HepG2 (cell line): ENCODE measurements at regions not wholly inside any gene's neighbourhood (a gene's known extent, or its start where the extent isn't known, plus 50 kb on each side); places are given as distances from the start of the nearest gene placed in this dataset.

Source experiments
- ATAC-seq: fragments of 200-7000 bp; cut with Tn5 transposase; 3 replicates; pipeline ENCODE4 v1.9.1; 2020; ENCODE audit warnings: mild to moderate bottlenecking, moderate library complexity
- BruUV-seq: library from RNA; stranded (reverse); fragments of 400-500 nt; replicated peaks from 2 replicates; lab custom pipeline; 2021; lab: Mats Ljungman, UMichigan
- CTCF ChIA-PET: fragments of 300-600 bp; formaldehyde crosslinking; extraction: SDS; loops from one replicate; lab custom pipeline; 2021; ENCODE audit warnings: low total read pairs, inconsistent platforms, low intra/inter-chr PET ratio; lab: Yijun Ruan, JAX
- POLR2A ChIA-PET: fragments of 350-600 bp; sonication (Branson Sonifier 250); formaldehyde crosslinking; loops from one replicate; lab custom pipeline; 2020; ENCODE audit warnings: antibody characterized with exemption, inconsistent platforms; lab: Yijun Ruan, JAX
- DNase-seq: peaks from one replicate; pipeline ENCODE4 v3.0.0-alpha.2; 2015; ENCODE audit warnings: low spot score
- FAIRE-seq: peaks from 3 replicates; lab custom pipeline; 2011; peaks lifted over from hg19 to GRCh38; lab: Jason Lieb, UNC
- H2AFZ ChIP-seq: one replicate; pipeline ENCODE4 v1.6.1; 2011; ENCODE audit warnings: low read length, inconsistent platforms
- H3K27ac ChIP-seq: fragments of 300-600 bp; 3 replicates; pipeline ENCODE4 v1.8.0; 2011; ENCODE audit warnings: mixed run types, mild to moderate bottlenecking, mixed read lengths, low read length, inconsistent platforms; ENCODE audit not compliant: insufficient read depth; ENCODE audit errors: extremely low read length
- H3K27me3 ChIP-seq, 2 experiments: fragments of 200-600 bp in 1 of 2; 2 replicates in 1 of 2; 3 replicates in 1 of 2; pipeline versions ENCODE4 v1.6.0 to v1.8.0; 2011; ENCODE audit warnings: low read length in 2 of 2, mild to moderate bottlenecking in 2 of 2, moderate library complexity in 2 of 2, inconsistent platforms in 1 of 2; ENCODE audit not compliant: insufficient read depth in 2 of 2, control insufficient read depth in 1 of 2
- H3K36me3 ChIP-seq, 2 experiments: fragments of 200-600 bp in 1 of 2; replicated peaks in 1 of 2; 2 replicates in 1 of 2; 3 replicates in 1 of 2; pipeline versions ENCODE4 v1.5.1 to v1.8.0; 2011; ENCODE audit warnings: low read length in 2 of 2, inconsistent platforms in 1 of 2; ENCODE audit not compliant: insufficient read depth in 2 of 2, control insufficient read depth in 1 of 2
- H3K4me1 ChIP-seq: 2 replicates; pipeline ENCODE4 v1.5.1; 2012; ENCODE audit warnings: low read length, inconsistent platforms; ENCODE audit not compliant: insufficient read depth
- H3K4me2 ChIP-seq: 2 replicates; pipeline ENCODE4 v1.6.0; 2011; ENCODE audit warnings: low read depth, low read length, inconsistent platforms
- H3K4me3 ChIP-seq, 3 experiments: fragments of 200-600 bp in 1 of 3; sonication (generic), shearing (Covaris generic) in 1 of 3; replicated peaks in 1 of 3; 2 replicates each; pipeline ENCODE4 v1.5.1; 2011 to 2016; ENCODE audit warnings: low read length in 3 of 3, inconsistent platforms in 2 of 3, low read depth in 2 of 3, mild to moderate bottlenecking in 2 of 3, control low read depth in 1 of 3, mixed read lengths in 1 of 3; ENCODE audit not compliant: insufficient read depth in 1 of 3
- H3K79me2 ChIP-seq: one replicate; pipeline ENCODE4 v1.6.1; 2011; ENCODE audit warnings: low read length, inconsistent platforms; ENCODE audit not compliant: insufficient read depth
- H3K9ac ChIP-seq: 2 replicates; pipeline ENCODE4 v1.6.0; 2011; ENCODE audit warnings: mild to moderate bottlenecking, low read depth, low read length, inconsistent platforms; ENCODE audit not compliant: insufficient read depth
- H3K9me3 ChIP-seq: 2 replicates; pipeline ENCODE4 v1.5.1; 2012; ENCODE audit warnings: mild to moderate bottlenecking, low read length
- H4K20me1 ChIP-seq: 2 replicates; pipeline ENCODE4 v1.6.0; 2011; ENCODE audit warnings: inconsistent platforms, mild to moderate bottlenecking, low read length, moderate library complexity; ENCODE audit not compliant: insufficient read depth
- BRF2 ChIP-seq: sonication (generic); formaldehyde crosslinking; IDR thresholded peaks from 2 replicates; pipeline ENCODE4 v1.8.1; 2022; ENCODE audit warnings: mild to moderate bottlenecking, missing genetic modification reagents
- CCDC6 ChIP-seq: sonication (generic); formaldehyde crosslinking; IDR thresholded peaks from 2 replicates; pipeline ENCODE4 v1.8.1; 2022; ENCODE audit warnings: mild to moderate bottlenecking, missing genetic modification reagents, moderate library complexity
- MTA3 ChIP-seq: sonication (generic); formaldehyde crosslinking; IDR thresholded peaks from 2 replicates; pipeline ENCODE4 v1.4.0; 2020; ENCODE audit warnings: missing genetic modification reagents
- TRIM24 ChIP-seq: sonication (generic); formaldehyde crosslinking; IDR thresholded peaks from 2 replicates; pipeline ENCODE4 v1.8.0; 2022; ENCODE audit warnings: mild to moderate bottlenecking, missing genetic modification reagents
- ZFAT ChIP-seq: sonication (generic); formaldehyde crosslinking; conservative IDR thresholded peaks from 2 replicates; pipeline ENCODE4 v1.8.1; 2023; ENCODE audit warnings: missing genetic modification reagents, inconsistent platforms
- ZKSCAN1 ChIP-seq: fragments of 150-350 bp; IDR thresholded peaks from 2 replicates; pipeline ENCODE4 v1.6.1; 2014; ENCODE audit warnings: low read length
- ZNF143 ChIP-seq: sonication (generic); formaldehyde crosslinking; IDR thresholded peaks from 2 replicates; pipeline ENCODE4 v1.4.0; 2020; ENCODE audit warnings: missing genetic modification reagents
- WGBS: methylation state at CpG from one replicate; pipeline ENCODE4 v1.1.6; 2017; ENCODE audit warnings: low lambda C conversion rate; 5-methylcytosine and 5-hydroxymethylcytosine counted together
- in situ Hi-C: cut with HindIII; loops from 2 replicates; pipeline ENCODE4 v1.10.0; 2017; ENCODE audit warnings: low pct_unique_long_range_greater_than_20kb; ENCODE audit not compliant: extremely low pct_ligation_motif_present
- intact Hi-C: fragments of 100-400 bp; cut with micrococcal nuclease; formaldehyde crosslinking; loops from one replicate; pipeline ENCODE4 v1.10.0; 2022; ENCODE audit not compliant: unreplicated experiment
- TF ChIP-seq, protein P1 (sequence below), 2 experiments: sonication (generic) in 1 of 2; formaldehyde crosslinking in 1 of 2; IDR thresholded peaks; 2 replicates each; pipeline versions ENCODE4 v1.5.1 to v1.6.1; 2011 to 2020; ENCODE audit warnings: borderline replicate concordance in 1 of 2, low read depth in 1 of 2, low read length in 1 of 2, mild to moderate bottlenecking in 1 of 2, missing genetic modification reagents in 1 of 2, moderate library complexity in 1 of 2
- TF ChIP-seq, protein P2 (sequence below), 2 experiments: sonication (generic) in 1 of 2; formaldehyde crosslinking in 1 of 2; IDR thresholded peaks; 2 replicates each; pipeline versions ENCODE4 v1.4.0 to v1.6.1; 2016 to 2020; ENCODE audit warnings: borderline replicate concordance in 1 of 2, low read depth in 1 of 2, mild to moderate bottlenecking in 1 of 2, missing genetic modification reagents in 1 of 2

DNA sequence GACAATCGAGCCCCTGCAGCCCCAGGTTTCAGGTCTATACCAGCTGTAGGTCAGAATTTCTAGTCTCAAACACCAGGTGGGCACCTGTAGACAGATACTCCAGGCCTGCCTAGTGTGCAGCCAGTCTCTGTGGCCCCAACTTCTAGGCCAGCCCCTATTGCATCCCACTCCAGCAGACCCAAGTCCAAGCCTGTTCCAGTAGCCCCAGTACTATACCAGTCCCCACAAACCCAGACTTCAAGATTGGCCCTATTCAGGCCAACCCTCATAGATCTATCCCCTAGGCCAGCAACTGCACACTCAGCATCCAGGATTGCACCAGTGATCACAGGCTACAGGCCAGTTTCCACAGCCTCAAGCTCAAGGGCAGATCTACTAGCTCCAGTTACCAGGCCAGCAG is 344.0 kb downstream of the PYDC2 start:
- BruUV-seq, result no TSS peak
- TF ChIP-seq ZKSCAN1, result no peak
- TF ChIP-seq, protein P1, sequence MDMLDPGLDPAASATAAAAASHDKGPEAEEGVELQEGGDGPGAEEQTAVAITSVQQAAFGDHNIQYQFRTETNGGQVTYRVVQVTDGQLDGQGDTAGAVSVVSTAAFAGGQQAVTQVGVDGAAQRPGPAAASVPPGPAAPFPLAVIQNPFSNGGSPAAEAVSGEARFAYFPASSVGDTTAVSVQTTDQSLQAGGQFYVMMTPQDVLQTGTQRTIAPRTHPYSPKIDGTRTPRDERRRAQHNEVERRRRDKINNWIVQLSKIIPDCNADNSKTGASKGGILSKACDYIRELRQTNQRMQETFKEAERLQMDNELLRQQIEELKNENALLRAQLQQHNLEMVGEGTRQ (IDR thresholded peaks at IDR 0.05; ENCODE audit: low read depth, low read length), result no peak
- TF ChIP-seq, protein P1 (CRISPR knock-in tag; IDR thresholded peaks at IDR 0.05; ENCODE audit: borderline replicate concordance), result no peak
- TF ChIP-seq TRIM24, result no peak
- TF ChIP-seq ZNF143 (CRISPR knock-in tag), result no peak
- no peak overlapping the region for H3K4me2 ChIP-seq
- H4K20me1 ChIP-seq, result no peaks in the 10 kb centered on the region
- DNase-seq, result no peak
- in situ Hi-C loops (loop anchor here (10.0 kb wide), 1 partner anchor 390 kb away; no protein-coding TSS in a partner anchor), intact Hi-C loops (no loop called here)
- no peaks in the 10 kb centered on the region for H3K36me3 ChIP-seq
- FAIRE-seq, result no peak
- CTCF ChIA-PET, result no interaction called here
- no peaks in the 10 kb centered on the region for H3K27me3 ChIP-seq
- 14% methylated on average over 1 of the region's 1 CpG for WGBS
- H3K9ac ChIP-seq, result no peak overlapping the region
- no peak for ATAC-seq
- H3K79me2 ChIP-seq, result no peaks in the 10 kb centered on the region
- peaks cover 11% of the 10 kb centered on the region for H3K4me1 ChIP-seq
- POLR2A ChIA-PET, result no interaction called here
- peaks cover 38% of the 10 kb centered on the region for H3K9me3 ChIP-seq
- no peak overlapping the region for H3K27ac ChIP-seq
- no peak overlapping the region for H3K4me3 ChIP-seq
- H2AFZ ChIP-seq, result no peak overlapping the region

GRCh38 chr3:191808073-191808472 is 347.1 kb downstream of the PYDC2 start:
- CTCF ChIA-PET, result interaction anchor here (2.4 kb wide), 1 partner anchor 391 kb away, joined by 18 read pairs; no protein-coding TSS in a partner anchor
- BruUV-seq, result no TSS peak
- H3K9ac ChIP-seq, result no peak overlapping the region
- peaks cover 11% of the 10 kb centered on the region for H3K4me1 ChIP-seq
- no peak for FAIRE-seq
- H2AFZ ChIP-seq, result no peak overlapping the region
- no peak overlapping the region for H3K27ac ChIP-seq
- no peak overlapping the region for H3K4me2 ChIP-seq
- POLR2A ChIA-PET, result no interaction called here
- no peak for DNase-seq
- intact Hi-C loops, result no loop called here
- in situ Hi-C loops, result loop anchor here (10.0 kb wide), 1 partner anchor 393 kb away; no protein-coding TSS in a partner anchor
- 90% methylated on average over 1 of the region's 3 CpGs for WGBS
- H4K20me1 ChIP-seq, result no peaks in the 10 kb centered on the region
- no peaks in the 10 kb centered on the region for H3K79me2 ChIP-seq
- H3K27me3 ChIP-seq, result no peaks in the 10 kb centered on the region
- H3K4me3 ChIP-seq, result no peak overlapping the region
- peaks cover 19% of the 10 kb centered on the region for H3K9me3 ChIP-seq
- no peaks in the 10 kb centered on the region for H3K36me3 ChIP-seq
- no peak for ATAC-seq
- TF ChIP-seq, protein P2, sequence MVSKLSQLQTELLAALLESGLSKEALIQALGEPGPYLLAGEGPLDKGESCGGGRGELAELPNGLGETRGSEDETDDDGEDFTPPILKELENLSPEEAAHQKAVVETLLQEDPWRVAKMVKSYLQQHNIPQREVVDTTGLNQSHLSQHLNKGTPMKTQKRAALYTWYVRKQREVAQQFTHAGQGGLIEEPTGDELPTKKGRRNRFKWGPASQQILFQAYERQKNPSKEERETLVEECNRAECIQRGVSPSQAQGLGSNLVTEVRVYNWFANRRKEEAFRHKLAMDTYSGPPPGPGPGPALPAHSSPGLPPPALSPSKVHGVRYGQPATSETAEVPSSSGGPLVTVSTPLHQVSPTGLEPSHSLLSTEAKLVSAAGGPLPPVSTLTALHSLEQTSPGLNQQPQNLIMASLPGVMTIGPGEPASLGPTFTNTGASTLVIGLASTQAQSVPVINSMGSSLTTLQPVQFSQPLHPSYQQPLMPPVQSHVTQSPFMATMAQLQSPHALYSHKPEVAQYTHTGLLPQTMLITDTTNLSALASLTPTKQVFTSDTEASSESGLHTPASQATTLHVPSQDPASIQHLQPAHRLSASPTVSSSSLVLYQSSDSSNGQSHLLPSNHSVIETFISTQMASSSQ (IDR thresholded peaks at IDR 0.05; ENCODE audit: low read depth), result no peak
- TF ChIP-seq, protein P2 (CRISPR knock-in tag; IDR thresholded peaks at IDR 0.05; ENCODE audit: borderline replicate concordance), result no peak
- no peak for TF ChIP-seq CCDC6 (CRISPR knock-in tag)
- no peak for TF ChIP-seq BRF2 (CRISPR knock-in tag)
- no peak for TF ChIP-seq ZFAT
- TF ChIP-seq MTA3 (CRISPR knock-in tag), result no peak
